HL-60 (cell line): ENCODE measurements at regions not wholly inside any gene's neighbourhood (a gene's known extent, or its start where the extent isn't known, plus 50 kb on each side); places are given as distances from the start of the nearest gene placed in this dataset.

Experiments
- CTCF ChIP-seq: IDR thresholded peaks from one replicate; pipeline ENCODE4 v1.5.1; 2011; ENCODE audit warnings: low read length, control low read depth, inconsistent platforms; ENCODE audit not compliant: insufficient read depth
- GABPA ChIP-seq: IDR thresholded peaks from 2 replicates; pipeline ENCODE4 v1.6.1; 2012; ENCODE audit warnings: low read depth
- POLR2AphosphoS5 ChIP-seq: IDR thresholded peaks from 2 replicates; pipeline ENCODE4 v1.6.1; 2012; ENCODE audit warnings: low read depth
- REST ChIP-seq: IDR thresholded peaks from 2 replicates; pipeline ENCODE4 v1.6.1; 2012; ENCODE audit warnings: low read depth; ENCODE audit not compliant: insufficient replicate concordance

GRCh38 chr22:26937213-26937612 is 279.8 kb downstream of the MIAT start:
- no peak for TF ChIP-seq GABPA
- TF ChIP-seq CTCF: no peak
- TF ChIP-seq POLR2AphosphoS5: no peak
- TF ChIP-seq REST: no peak
